HCT116 (cell line): ENCODE measurements at regions not wholly inside any gene's neighbourhood (a gene's known extent, or its start where the extent isn't known, plus 50 kb on each side); places are given as distances from the start of the nearest gene placed in this dataset.

Experiments
- ATAC-seq: fragments of 200-7000 bp; cut with Tn5 transposase; 2 replicates; pipeline ENCODE4 v1.9.1; 2020; ENCODE audit warnings: mild to moderate bottlenecking, moderate library complexity
- BruUV-seq: library from RNA; stranded (reverse); fragments of 400-500 nt; replicated peaks from 2 replicates; lab custom pipeline; 2021; lab: Mats Ljungman, UMichigan
- CTCF ChIA-PET: fragments of 300-600 bp; sonication (Branson Sonifier 250); formaldehyde crosslinking; loops from one replicate; lab custom pipeline; 2021; ENCODE audit warnings: antibody characterized with exemption; lab: Charles Lee
- POLR2A ChIA-PET: fragments of 300-600, 350-600 bp; sonication (Branson Sonifier 250); formaldehyde crosslinking; loops from one replicate; lab custom pipeline; 2021; ENCODE audit warnings: antibody characterized with exemption; lab: Charles Lee
- RAD21 ChIA-PET, 2 experiments: fragments of 300-600 bp; sonication (Branson Sonifier 250); formaldehyde crosslinking; loops; one replicate each; lab custom pipeline; 2023; ENCODE audit warnings: low total read pairs in 2 of 2; ENCODE audit not compliant: uncharacterized antibody in 2 of 2, unreplicated experiment in 2 of 2, low non-redundant PET in 1 of 2; lab: Charles Lee
- DNase-seq: peaks from one replicate; pipeline ENCODE4 v3.0.0-alpha.2; 2010; ENCODE audit warnings: low read depth, low spot score
- H2AFZ ChIP-seq: fragments of 200-600 bp; shearing (Covaris generic), sonication (generic); 2 replicates; pipeline ENCODE4 v1.6.1; 2017; ENCODE audit warnings: low read depth, mixed run types, mixed read lengths, antibody characterized with exemption, low read length; ENCODE audit not compliant: poor library complexity, severe bottlenecking
- H3K27ac ChIP-seq: 2 replicates; pipeline ENCODE4 v1.5.1; 2012; ENCODE audit warnings: low read depth, low read length
- H3K27me3 ChIP-seq: fragments of 200-600 bp; sonication (generic); 2 replicates; pipeline ENCODE4 v1.6.1; 2016; ENCODE audit warnings: mixed run types, low read length, mixed read lengths; ENCODE audit not compliant: insufficient read depth
- H3K36me3 ChIP-seq, 2 experiments: fragments of 200-500 bp in 1 of 2; fragments of 200-600 bp in 1 of 2; sonication (Bioruptor generic) in 1 of 2; sonication (generic) in 1 of 2; 2 replicates each; pipeline versions ENCODE4 v1.5.1 to v1.6.1; 2014 to 2016; ENCODE audit warnings: low read length in 2 of 2, inconsistent platforms in 1 of 2, mixed read lengths in 1 of 2, mixed run types in 1 of 2; ENCODE audit not compliant: insufficient read depth in 2 of 2, control insufficient read depth in 1 of 2
- H3K4me1 ChIP-seq, 2 experiments: fragments of 200-600 bp in 1 of 2; sonication (generic) in 1 of 2; 2 replicates each; pipeline versions ENCODE4 v1.5.1 to v1.6.1; 2012 to 2017; ENCODE audit warnings: low read length in 2 of 2, inconsistent platforms in 1 of 2, mild to moderate bottlenecking in 1 of 2, mixed read lengths in 1 of 2, mixed run types in 1 of 2, moderate library complexity in 1 of 2; ENCODE audit not compliant: insufficient read depth in 2 of 2, control insufficient read depth in 1 of 2
- H3K4me2 ChIP-seq: fragments of 200-600 bp; sonication (generic); 2 replicates; pipeline ENCODE4 v1.6.1; 2017; ENCODE audit warnings: mixed run types, low read length, mixed read lengths
- H3K4me3 ChIP-seq, 2 experiments: fragments of 200-600 bp in 1 of 2; sonication (generic) in 1 of 2; replicated peaks in 1 of 2; 2 replicates each; pipeline ENCODE4 v1.5.1; 2011 to 2016; ENCODE audit warnings: low read length in 2 of 2, control low read depth in 1 of 2, low read depth in 1 of 2, mild to moderate bottlenecking in 1 of 2, mixed read lengths in 1 of 2, mixed run types in 1 of 2
- H3K79me2 ChIP-seq: fragments of 200-600 bp; sonication (generic); 2 replicates; pipeline ENCODE4 v1.6.1; 2017; ENCODE audit warnings: mild to moderate bottlenecking, mixed run types, low read length, moderate library complexity, mixed read lengths; ENCODE audit not compliant: insufficient read depth
- H3K9ac ChIP-seq: fragments of 200-600 bp; sonication (generic); 2 replicates; pipeline ENCODE4 v1.6.1; 2016; ENCODE audit warnings: low read length, mixed read lengths
- H3K9me2 ChIP-seq: fragments of 200-600 bp; sonication (generic), shearing (Covaris generic); 2 replicates; pipeline ENCODE4 v1.6.1; 2017; ENCODE audit warnings: mixed run types, mild to moderate bottlenecking, moderate library complexity; ENCODE audit not compliant: insufficient read depth
- H3K9me3 ChIP-seq, 2 experiments: fragments of 200-500 bp in 1 of 2; fragments of 200-600 bp in 1 of 2; sonication (Bioruptor generic) in 1 of 2; sonication (generic) in 1 of 2; 2 replicates each; pipeline ENCODE4 v1.6.1; 2014 to 2017; ENCODE audit warnings: low read length in 2 of 2, mixed read lengths in 2 of 2, inconsistent platforms in 1 of 2, low read depth in 1 of 2, mild to moderate bottlenecking in 1 of 2, mixed run types in 1 of 2, moderate library complexity in 1 of 2; ENCODE audit not compliant: control insufficient read depth in 1 of 2, insufficient read depth in 1 of 2
- H4K20me1 ChIP-seq: fragments of 200-600 bp; sonication (generic), shearing (Covaris generic); 2 replicates; pipeline ENCODE4 v1.6.1; 2017; ENCODE audit warnings: mixed run types, mild to moderate bottlenecking, moderate library complexity; ENCODE audit not compliant: insufficient read depth
- ELF1 ChIP-seq: IDR thresholded peaks from 2 replicates; pipeline ENCODE4 v1.6.1; 2012; ENCODE audit warnings: low read depth, borderline replicate concordance
- FOSL1 ChIP-seq: IDR thresholded peaks from 2 replicates; pipeline ENCODE4 v1.6.1; 2012; ENCODE audit warnings: low read depth
- JUND ChIP-seq: IDR thresholded peaks from 2 replicates; pipeline ENCODE4 v1.6.1; 2012
- POLR2A ChIP-seq: IDR thresholded peaks from 2 replicates; pipeline ENCODE4 v1.7.0; 2011; ENCODE audit warnings: borderline replicate concordance; ENCODE audit not compliant: insufficient read depth, insufficient read length; ENCODE audit errors: extremely low read depth
- RAD21 ChIP-seq: IDR thresholded peaks from 2 replicates; pipeline ENCODE4 v1.6.1; 2012; ENCODE audit warnings: low read depth, mild to moderate bottlenecking
- SIN3A ChIP-seq: IDR thresholded peaks from 2 replicates; pipeline ENCODE4 v1.6.1; 2012; ENCODE audit warnings: low read depth
- SRF ChIP-seq: IDR thresholded peaks from 2 replicates; pipeline ENCODE4 v1.6.1; 2012; ENCODE audit warnings: low read depth
- YY1 ChIP-seq: IDR thresholded peaks from 2 replicates; pipeline ENCODE4 v1.6.1; 2011; ENCODE audit warnings: low read length, low read depth, moderate library complexity, mild to moderate bottlenecking; ENCODE audit not compliant: insufficient replicate concordance; ENCODE audit errors: extremely low read depth
- ZFX ChIP-seq: fragments of 450-650 bp; IDR thresholded peaks from 2 replicates; pipeline ENCODE4 v1.6.1; 2017
- ZNF274 ChIP-seq: fragments of 200-500 bp; sonication (Bioruptor generic); IDR thresholded peaks from 2 replicates; pipeline ENCODE4 v1.6.1; 2014; ENCODE audit warnings: mild to moderate bottlenecking, low read depth, low read length, inconsistent platforms
- intact Hi-C: fragments of 100-400 bp; cut with micrococcal nuclease; formaldehyde crosslinking; loops from 2 replicates; pipeline ENCODE4 v1.10.0; 2022
- TF ChIP-seq, protein P1 (sequence below): IDR thresholded peaks from 2 replicates; pipeline ENCODE4 v1.6.1; 2012; ENCODE audit warnings: low read depth
- TF ChIP-seq, protein P2 (sequence below), 3 experiments: fragments of 200-600 bp in 1 of 3; sonication (generic) in 1 of 3; IDR thresholded peaks in 2 of 3; conservative IDR thresholded peaks in 1 of 3; 2 replicates each; pipeline ENCODE4 v1.5.1; 2012 to 2017; ENCODE audit warnings: low read depth in 2 of 3, low read length in 2 of 3, antibody characterized with exemption in 1 of 3, borderline replicate concordance in 1 of 3, control low read depth in 1 of 3, mild to moderate bottlenecking in 1 of 3, mixed read lengths in 1 of 3, mixed run types in 1 of 3, moderate library complexity in 1 of 3; ENCODE audit not compliant: insufficient read depth in 1 of 3
- TF ChIP-seq, protein P3 (sequence below): IDR thresholded peaks from 2 replicates; pipeline ENCODE4 v1.6.1; 2012

DNA sequence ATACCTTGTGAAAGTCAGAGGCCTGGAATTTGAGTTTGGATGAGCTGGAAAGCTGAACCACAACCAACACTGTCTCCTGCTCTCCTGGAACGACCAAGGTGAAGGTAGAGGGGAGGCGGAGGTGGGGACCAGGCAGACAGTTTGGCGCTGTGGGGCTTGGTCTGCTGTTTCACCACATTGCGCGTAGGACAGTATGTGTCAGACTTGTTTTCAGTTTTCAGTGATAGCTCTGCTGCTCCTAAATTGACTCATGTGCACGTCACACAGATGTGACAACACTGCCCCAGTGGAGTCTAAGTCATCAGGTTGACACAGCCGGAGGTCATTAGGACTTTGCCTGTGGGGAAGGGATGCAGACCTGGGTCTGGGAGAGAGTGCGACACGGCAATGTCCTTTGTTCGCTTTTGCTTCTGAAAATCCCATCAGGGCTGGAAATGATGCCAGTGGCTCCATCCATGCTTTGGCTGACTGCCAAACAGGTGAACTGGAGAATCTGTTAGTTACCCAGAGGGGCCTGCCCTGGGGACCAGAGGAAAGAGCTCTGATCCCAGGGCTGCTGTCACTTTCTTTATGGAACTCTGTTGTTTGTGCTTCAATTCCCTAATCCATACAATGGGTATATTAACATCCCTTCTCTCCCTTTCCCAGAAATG is 255.5 kb downstream of the CDC5L start:
- ATAC-seq, result no peak
- CTCF ChIA-PET, result interaction anchor here (1.1 to 2.4 kb wide), 3 partner anchors 12 to 167 kb away, joined by 3 to 13 read pairs (median 5); no protein-coding TSS in a partner anchor

DNA sequence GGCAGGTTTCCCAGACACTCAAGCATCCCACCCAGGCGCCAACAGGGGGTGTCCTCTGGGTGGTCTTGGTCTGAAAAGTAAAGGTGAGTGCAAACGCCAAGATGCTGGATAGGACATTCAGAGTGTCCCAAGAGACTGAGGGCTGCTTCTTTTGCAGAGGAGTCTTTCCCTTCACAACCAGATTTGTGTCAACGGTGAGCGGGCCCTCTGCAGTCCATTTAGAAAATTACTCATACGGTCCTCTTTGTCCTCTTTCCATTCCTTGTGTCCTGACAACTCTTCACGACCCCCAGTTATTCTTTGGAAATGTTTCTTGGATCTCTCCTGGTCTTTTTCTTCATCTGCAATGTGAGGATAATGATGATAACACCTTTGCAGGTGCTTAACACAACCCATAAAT is 257.8 kb downstream of the CDC5L start:
- RAD21 ChIA-PET, result interaction anchor here in 1 of 2 experiments (1.2 kb wide), 1 partner anchor 15 kb away, joined by 3 read pairs; no protein-coding TSS in a partner anchor
- CTCF ChIA-PET, result interaction anchor here (0.7 to 4.2 kb wide), 5 partner anchors 9 to 1277 kb away, joined by 3 to 37 read pairs (median 4); no protein-coding TSS in a partner anchor
- no peak overlapping the region for H3K4me2 ChIP-seq
- ATAC-seq (no peak; the same call in 1 of the 2 replicates), DNase-seq (no peak)
- BruUV-seq, result no TSS peak
- peaks cover 0 to 9% of the 10 kb centered on the region in 2 experiments; a peak in 1 of 4 replicates for H3K4me1 ChIP-seq
- no peak overlapping the region for H3K9ac ChIP-seq
- POLR2A ChIA-PET, result no interaction called here
- H3K9me2 ChIP-seq, result no peaks in the 10 kb centered on the region
- H2AFZ ChIP-seq, result no peak overlapping the region
- intact Hi-C loops, result loop anchor here (1.0 kb wide), 1 partner anchor 170 kb away; no protein-coding TSS in a partner anchor
- no peak overlapping the region for H3K4me3 ChIP-seq
- H3K79me2 ChIP-seq, result no peaks in the 10 kb centered on the region
- no peaks in the 10 kb centered on the region for H3K36me3 ChIP-seq
- no peaks in the 10 kb centered on the region for H4K20me1 ChIP-seq
- H3K27ac ChIP-seq, result no peak overlapping the region
- no peaks in the 10 kb centered on the region for H3K9me3 ChIP-seq
- no peaks in the 10 kb centered on the region for H3K27me3 ChIP-seq
- TF ChIP-seq, protein P1, sequence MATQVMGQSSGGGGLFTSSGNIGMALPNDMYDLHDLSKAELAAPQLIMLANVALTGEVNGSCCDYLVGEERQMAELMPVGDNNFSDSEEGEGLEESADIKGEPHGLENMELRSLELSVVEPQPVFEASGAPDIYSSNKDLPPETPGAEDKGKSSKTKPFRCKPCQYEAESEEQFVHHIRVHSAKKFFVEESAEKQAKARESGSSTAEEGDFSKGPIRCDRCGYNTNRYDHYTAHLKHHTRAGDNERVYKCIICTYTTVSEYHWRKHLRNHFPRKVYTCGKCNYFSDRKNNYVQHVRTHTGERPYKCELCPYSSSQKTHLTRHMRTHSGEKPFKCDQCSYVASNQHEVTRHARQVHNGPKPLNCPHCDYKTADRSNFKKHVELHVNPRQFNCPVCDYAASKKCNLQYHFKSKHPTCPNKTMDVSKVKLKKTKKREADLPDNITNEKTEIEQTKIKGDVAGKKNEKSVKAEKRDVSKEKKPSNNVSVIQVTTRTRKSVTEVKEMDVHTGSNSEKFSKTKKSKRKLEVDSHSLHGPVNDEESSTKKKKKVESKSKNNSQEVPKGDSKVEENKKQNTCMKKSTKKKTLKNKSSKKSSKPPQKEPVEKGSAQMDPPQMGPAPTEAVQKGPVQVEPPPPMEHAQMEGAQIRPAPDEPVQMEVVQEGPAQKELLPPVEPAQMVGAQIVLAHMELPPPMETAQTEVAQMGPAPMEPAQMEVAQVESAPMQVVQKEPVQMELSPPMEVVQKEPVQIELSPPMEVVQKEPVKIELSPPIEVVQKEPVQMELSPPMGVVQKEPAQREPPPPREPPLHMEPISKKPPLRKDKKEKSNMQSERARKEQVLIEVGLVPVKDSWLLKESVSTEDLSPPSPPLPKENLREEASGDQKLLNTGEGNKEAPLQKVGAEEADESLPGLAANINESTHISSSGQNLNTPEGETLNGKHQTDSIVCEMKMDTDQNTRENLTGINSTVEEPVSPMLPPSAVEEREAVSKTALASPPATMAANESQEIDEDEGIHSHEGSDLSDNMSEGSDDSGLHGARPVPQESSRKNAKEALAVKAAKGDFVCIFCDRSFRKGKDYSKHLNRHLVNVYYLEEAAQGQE, result no peak
- TF ChIP-seq, protein P2, sequence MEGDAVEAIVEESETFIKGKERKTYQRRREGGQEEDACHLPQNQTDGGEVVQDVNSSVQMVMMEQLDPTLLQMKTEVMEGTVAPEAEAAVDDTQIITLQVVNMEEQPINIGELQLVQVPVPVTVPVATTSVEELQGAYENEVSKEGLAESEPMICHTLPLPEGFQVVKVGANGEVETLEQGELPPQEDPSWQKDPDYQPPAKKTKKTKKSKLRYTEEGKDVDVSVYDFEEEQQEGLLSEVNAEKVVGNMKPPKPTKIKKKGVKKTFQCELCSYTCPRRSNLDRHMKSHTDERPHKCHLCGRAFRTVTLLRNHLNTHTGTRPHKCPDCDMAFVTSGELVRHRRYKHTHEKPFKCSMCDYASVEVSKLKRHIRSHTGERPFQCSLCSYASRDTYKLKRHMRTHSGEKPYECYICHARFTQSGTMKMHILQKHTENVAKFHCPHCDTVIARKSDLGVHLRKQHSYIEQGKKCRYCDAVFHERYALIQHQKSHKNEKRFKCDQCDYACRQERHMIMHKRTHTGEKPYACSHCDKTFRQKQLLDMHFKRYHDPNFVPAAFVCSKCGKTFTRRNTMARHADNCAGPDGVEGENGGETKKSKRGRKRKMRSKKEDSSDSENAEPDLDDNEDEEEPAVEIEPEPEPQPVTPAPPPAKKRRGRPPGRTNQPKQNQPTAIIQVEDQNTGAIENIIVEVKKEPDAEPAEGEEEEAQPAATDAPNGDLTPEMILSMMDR (IDR thresholded peaks at IDR 0.05 in 2 of 3, conservative IDR thresholded peaks at IDR 0.05 in 1 of 3; ENCODE audit: borderline replicate concordance in 1 of 3, insufficient read depth in 1 of 3, low read depth in 2 of 3, low read length in 2 of 3), result peak; percentile 18 to 30 (median 21); a peak in 3 of 6 replicates
- peak; percentile 31 for TF ChIP-seq RAD21
- no peak for TF ChIP-seq YY1
- TF ChIP-seq, protein P3, sequence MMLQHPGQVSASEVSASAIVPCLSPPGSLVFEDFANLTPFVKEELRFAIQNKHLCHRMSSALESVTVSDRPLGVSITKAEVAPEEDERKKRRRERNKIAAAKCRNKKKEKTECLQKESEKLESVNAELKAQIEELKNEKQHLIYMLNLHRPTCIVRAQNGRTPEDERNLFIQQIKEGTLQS, result no peak
- TF ChIP-seq ZNF274, result no peak
- TF ChIP-seq POLR2A, result no peak
- TF ChIP-seq ELF1, result no peak
- no peak for TF ChIP-seq SRF

More for the DNA sequence above, 255.5 kb downstream of the CDC5L start:
- ChIA-PET RAD21 (no interaction called here), POLR2A (no interaction called here)
- H4K20me1 ChIP-seq, result no peaks in the 10 kb centered on the region
- no peaks in the 10 kb centered on the region for H3K36me3 ChIP-seq
- DNase-seq, result no peak
- intact Hi-C loops, result no loop called here
- TF ChIP-seq SIN3A (no peak), ZFX (no peak), JUND (0 out of 2 replicates have a peak, but pooled peaks have one; percentile 21), FOSL1 (peak; percentile 33; the same call in 1 of the 2 replicates), POLR2A (no peak), SRF (no peak), ELF1 (no peak)
- TF ChIP-seq, protein P3, result no peak
- no peak overlapping the region for H3K27ac ChIP-seq
- no peak overlapping the region for H3K9ac ChIP-seq
- H3K4me2 ChIP-seq, result no peak overlapping the region
- no peaks in the 10 kb centered on the region for H3K27me3 ChIP-seq
- BruUV-seq, result no TSS peak
- H3K9me3 ChIP-seq, result no peaks in the 10 kb centered on the region
- no peaks in the 10 kb centered on the region; a peak in 1 of 4 replicates for H3K4me1 ChIP-seq
- no peaks in the 10 kb centered on the region for H3K9me2 ChIP-seq
- no peak overlapping the region for H3K4me3 ChIP-seq
- H3K79me2 ChIP-seq, result no peaks in the 10 kb centered on the region
- H2AFZ ChIP-seq, result no peak overlapping the region
